Activated B cell treated with CpG ODN at 0.5 μM for 24 hours (primary cell): ENCODE measurements at regions not wholly inside any gene's neighbourhood (a gene's known extent, or its start where the extent isn't known, plus 50 kb on each side); places are given as distances from the start of the nearest gene placed in this dataset.

Source experiments
- ATAC-seq: fragments of 200-7000 bp; cut with Tn5 transposase; one replicate; pipeline ENCODE4 v1.10.0; 2021; ENCODE audit warnings: low read depth, mild to moderate bottlenecking, moderate library complexity
- CTCF ChIA-PET: fragments of 350-600 bp; sonication (Branson Sonifier 250); formaldehyde crosslinking; loops from one replicate; lab custom pipeline; 2021; ENCODE audit warnings: antibody characterized with exemption; lab: Charles Lee
- POLR2A ChIA-PET: fragments of 350-600 bp; sonication (Branson Sonifier 250); formaldehyde crosslinking; loops from one replicate; lab custom pipeline; 2021; ENCODE audit warnings: antibody characterized with exemption; lab: Charles Lee
- DNase-seq: peaks from one replicate; pipeline ENCODE4 v3.0.0; 2022
- H3K27ac Mint-ChIP-seq: one replicate; pipeline ENCODE4 v1.8.0; 2020; ENCODE audit warnings: mixed read lengths
- H3K27me3 Mint-ChIP-seq: one replicate; pipeline ENCODE4 v1.8.0; 2021; ENCODE audit warnings: mixed read lengths
- H3K36me3 Mint-ChIP-seq: one replicate; pipeline ENCODE4 v1.8.0; 2021; ENCODE audit warnings: low read depth, mixed read lengths
- H3K4me1 Mint-ChIP-seq: one replicate; pipeline ENCODE4 v1.8.0; 2021; ENCODE audit warnings: mixed read lengths
- H3K4me3 Mint-ChIP-seq: one replicate; pipeline ENCODE4 v1.8.0; 2020; ENCODE audit warnings: mild to moderate bottlenecking, mixed read lengths
- H3K9me3 Mint-ChIP-seq: one replicate; pipeline ENCODE4 v1.8.0; 2020; ENCODE audit warnings: mixed read lengths
- intact Hi-C: fragments of 100-400 bp; cut with micrococcal nuclease; formaldehyde crosslinking; loops from one replicate; pipeline ENCODE4 v1.15.1; 2024
- TF ChIP-seq, protein P1 (sequence below): fragments of 200-600 bp; IDR thresholded peaks from one replicate; pipeline ENCODE4 v1.8.0; 2022; ENCODE audit warnings: antibody characterized with exemption, mild to moderate bottlenecking

DNA sequence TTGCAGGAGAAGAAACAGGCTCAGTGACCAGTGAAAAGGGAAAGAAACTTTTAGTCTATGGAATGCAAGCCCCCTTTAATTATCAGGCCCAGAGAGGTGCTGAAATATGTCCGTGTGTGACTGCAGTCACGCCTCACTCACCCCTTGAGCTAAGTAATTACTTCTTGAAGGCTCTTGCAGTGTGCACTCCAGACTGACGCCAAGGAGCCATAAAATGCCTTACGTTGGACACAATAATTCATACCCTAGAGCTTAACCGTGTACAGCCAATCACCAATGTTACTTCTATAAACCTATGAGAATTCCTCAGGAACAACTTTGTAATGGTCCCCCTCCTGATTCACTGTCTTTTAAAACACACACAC lies 242.2 kb downstream of the SYK start:
- CTCF ChIA-PET, result no interaction called here
- Mint-ChIP-seq H3K36me3 (no peaks in the 10 kb centered on the region), H3K9me3 (no peaks in the 10 kb centered on the region), H3K4me3 (no peak overlapping the region), H3K4me1 (no peaks in the 10 kb centered on the region), H3K27ac (no peak overlapping the region), H3K27me3 (peaks cover 28% of the 10 kb centered on the region)
- intact Hi-C loops, result no loop called here
- DNase-seq (no peak), ATAC-seq (no peak)
- POLR2A ChIA-PET, result no interaction called here
- TF ChIP-seq, protein P1, sequence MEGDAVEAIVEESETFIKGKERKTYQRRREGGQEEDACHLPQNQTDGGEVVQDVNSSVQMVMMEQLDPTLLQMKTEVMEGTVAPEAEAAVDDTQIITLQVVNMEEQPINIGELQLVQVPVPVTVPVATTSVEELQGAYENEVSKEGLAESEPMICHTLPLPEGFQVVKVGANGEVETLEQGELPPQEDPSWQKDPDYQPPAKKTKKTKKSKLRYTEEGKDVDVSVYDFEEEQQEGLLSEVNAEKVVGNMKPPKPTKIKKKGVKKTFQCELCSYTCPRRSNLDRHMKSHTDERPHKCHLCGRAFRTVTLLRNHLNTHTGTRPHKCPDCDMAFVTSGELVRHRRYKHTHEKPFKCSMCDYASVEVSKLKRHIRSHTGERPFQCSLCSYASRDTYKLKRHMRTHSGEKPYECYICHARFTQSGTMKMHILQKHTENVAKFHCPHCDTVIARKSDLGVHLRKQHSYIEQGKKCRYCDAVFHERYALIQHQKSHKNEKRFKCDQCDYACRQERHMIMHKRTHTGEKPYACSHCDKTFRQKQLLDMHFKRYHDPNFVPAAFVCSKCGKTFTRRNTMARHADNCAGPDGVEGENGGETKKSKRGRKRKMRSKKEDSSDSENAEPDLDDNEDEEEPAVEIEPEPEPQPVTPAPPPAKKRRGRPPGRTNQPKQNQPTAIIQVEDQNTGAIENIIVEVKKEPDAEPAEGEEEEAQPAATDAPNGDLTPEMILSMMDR, result no peak

DNA sequence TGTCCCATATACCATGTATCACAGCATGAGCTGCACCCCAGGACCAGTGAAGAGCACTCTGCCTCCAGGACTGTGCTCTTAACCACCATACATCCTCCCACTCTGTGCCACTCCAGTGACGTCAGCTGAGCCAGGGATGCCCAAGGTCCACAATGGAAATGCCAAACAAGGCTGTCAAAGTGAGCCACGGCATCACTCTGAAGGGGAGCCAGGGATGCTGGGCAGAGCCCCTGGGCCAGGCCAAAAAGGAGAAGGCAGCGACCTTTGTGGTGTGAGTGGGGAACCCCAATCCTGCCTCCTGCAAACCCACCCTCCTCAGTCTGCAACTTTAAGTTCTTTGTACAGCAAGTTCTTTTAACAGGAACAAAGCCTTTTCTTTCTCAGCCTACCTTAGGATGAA lies 242.7 kb downstream of the SYK start:
- Mint-ChIP-seq H3K27me3 (peaks cover 31% of the 10 kb centered on the region), H3K4me1 (no peaks in the 10 kb centered on the region), H3K27ac (no peak overlapping the region), H3K9me3 (no peaks in the 10 kb centered on the region), H3K4me3 (no peak overlapping the region), H3K36me3 (no peaks in the 10 kb centered on the region)
- ATAC-seq (no peak), DNase-seq (no peak)
- ChIA-PET CTCF (no interaction called here), POLR2A (no interaction called here)
- intact Hi-C loops, result no loop called here
- TF ChIP-seq, protein P1, result no peak

DNA sequence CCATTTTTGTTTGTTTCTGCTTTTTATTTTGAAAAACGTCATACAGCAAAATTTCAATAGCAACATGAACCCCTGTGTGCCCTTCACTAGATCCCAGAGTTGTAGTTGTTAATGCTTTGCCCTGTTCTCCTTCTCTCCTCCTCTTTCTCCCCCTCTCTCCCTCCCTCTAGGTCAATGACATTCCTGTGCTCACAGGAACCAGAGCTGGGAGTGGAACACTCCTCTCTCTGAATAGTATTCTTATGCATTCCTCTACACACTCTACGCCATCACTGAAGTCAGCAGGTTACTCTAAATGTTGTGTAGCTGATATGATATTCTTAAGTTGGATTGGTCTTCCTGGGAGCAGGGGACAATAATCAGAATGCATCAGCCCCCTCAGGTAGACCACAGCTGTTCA lies 243.4 kb downstream of the SYK start:
- TF ChIP-seq, protein P1, result no peak
- Mint-ChIP-seq H3K4me3 (no peak overlapping the region), H3K36me3 (no peaks in the 10 kb centered on the region), H3K9me3 (no peaks in the 10 kb centered on the region), H3K27ac (no peak overlapping the region), H3K4me1 (no peaks in the 10 kb centered on the region), H3K27me3 (peaks cover 31% of the 10 kb centered on the region)
- intact Hi-C loops, result no loop called here
- ATAC-seq (no peak), DNase-seq (no peak)
- ChIA-PET CTCF (no interaction called here), POLR2A (no interaction called here)

DNA sequence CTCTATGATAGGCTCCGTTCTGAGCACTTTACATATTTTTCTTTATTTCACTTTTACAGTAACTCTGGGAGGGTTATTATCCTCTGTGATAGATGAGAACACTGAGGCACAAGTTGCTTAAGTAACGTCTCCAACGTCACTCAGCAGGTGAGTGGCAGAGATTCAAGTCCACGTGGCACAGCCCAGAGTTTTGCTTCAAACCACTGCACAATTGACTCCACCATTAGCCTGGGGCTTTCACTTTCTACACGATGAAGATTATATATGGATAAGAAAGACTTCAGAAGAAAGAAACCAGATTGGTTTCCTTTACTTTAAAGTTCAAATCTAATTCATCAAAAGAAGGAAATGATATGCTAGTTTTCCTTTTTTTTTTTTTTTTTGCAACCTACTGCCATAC lies 245.9 kb downstream of the SYK start:
- H3K4me1 Mint-ChIP-seq, result no peaks in the 10 kb centered on the region
- TF ChIP-seq, protein P1, result no peak
- peaks cover 31% of the 10 kb centered on the region for H3K27me3 Mint-ChIP-seq
- POLR2A ChIA-PET, result no interaction called here
- CTCF ChIA-PET, result no interaction called here
- no peak overlapping the region for H3K4me3 Mint-ChIP-seq
- DNase-seq, result no peak
- no peaks in the 10 kb centered on the region for H3K36me3 Mint-ChIP-seq
- intact Hi-C loops, result no loop called here
- ATAC-seq, result no peak
- H3K27ac Mint-ChIP-seq, result no peak overlapping the region
- H3K9me3 Mint-ChIP-seq, result no peaks in the 10 kb centered on the region

DNA sequence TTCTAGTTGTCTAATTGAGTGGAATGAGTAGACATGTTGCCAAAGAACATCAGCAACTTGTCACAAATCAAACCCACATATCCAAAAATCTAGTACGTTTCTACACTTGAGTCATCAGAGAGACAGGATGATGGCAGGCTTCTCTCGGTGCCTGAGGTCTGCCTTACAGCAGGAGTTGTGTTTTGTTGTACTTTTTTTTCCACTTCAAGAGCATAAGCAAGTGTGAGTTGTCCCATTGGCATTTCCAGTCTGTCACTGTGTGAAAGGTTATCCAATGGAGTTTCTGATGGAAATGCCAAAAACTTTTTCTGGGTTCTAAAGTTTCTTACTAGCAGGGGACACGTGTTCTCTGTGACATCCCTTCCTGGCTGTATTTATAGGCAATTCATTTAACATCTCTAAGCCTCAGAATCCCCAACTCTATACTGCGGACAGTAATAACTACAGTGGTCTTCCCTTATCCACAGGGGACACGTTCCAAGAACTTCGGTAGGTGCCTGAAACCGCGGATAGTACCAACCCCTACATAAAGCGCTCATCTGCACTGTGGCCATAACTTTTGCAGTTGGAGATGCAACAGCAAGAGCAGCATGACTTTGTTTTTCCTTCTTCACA lies 246.5 kb downstream of the SYK start:
- peaks cover 31% of the 10 kb centered on the region for H3K27me3 Mint-ChIP-seq
- H3K4me3 Mint-ChIP-seq, result no peak overlapping the region
- no peaks in the 10 kb centered on the region for H3K4me1 Mint-ChIP-seq
- DNase-seq (no peak), ATAC-seq (no peak)
- H3K9me3 Mint-ChIP-seq, result no peaks in the 10 kb centered on the region
- ChIA-PET POLR2A (no interaction called here), CTCF (no interaction called here)
- no peak overlapping the region for H3K27ac Mint-ChIP-seq
- TF ChIP-seq, protein P1, result no peak
- intact Hi-C loops, result no loop called here
- no peaks in the 10 kb centered on the region for H3K36me3 Mint-ChIP-seq
